Subcutaneous abdominal adipose tissue (tissue), 5 donors: ENCODE measurements at regions not wholly inside any gene's neighbourhood (a gene's known extent, or its start where the extent isn't known, plus 50 kb on each side); places are given as distances from the start of the nearest gene placed in this dataset.

Experiments used
- H3K27ac ChIP-seq: one replicate; pipeline ENCODE4 v1.7.0; 2013; ENCODE audit warnings: low read depth, mild to moderate bottlenecking, inconsistent platforms, low read length, moderate library complexity
- H3K27me3 ChIP-seq, 5 donors: one replicate each; pipeline ENCODE4 v1.7.0; 2013; ENCODE audit warnings: low read length in 5 of 5, inconsistent platforms in 1 of 5; ENCODE audit not compliant: control insufficient read depth in 5 of 5, insufficient read depth in 4 of 5
- H3K36me3 ChIP-seq, 5 donors: one replicate each; pipeline ENCODE4 v1.7.0; 2013; ENCODE audit warnings: low read length in 5 of 5; ENCODE audit not compliant: control insufficient read depth in 5 of 5, insufficient read depth in 5 of 5
- H3K4me1 ChIP-seq, 5 donors: one replicate each; pipeline ENCODE4 v1.7.0; 2013; ENCODE audit warnings: low read length in 5 of 5, mild to moderate bottlenecking in 3 of 5, moderate library complexity in 1 of 5; ENCODE audit not compliant: control insufficient read depth in 5 of 5, insufficient read depth in 5 of 5
- H3K4me3 ChIP-seq, 5 donors: one replicate each; pipeline ENCODE4 v1.7.0; 2013; ENCODE audit warnings: low read length in 5 of 5, low read depth in 1 of 5
- H3K9ac ChIP-seq, 5 donors: one replicate each; pipeline ENCODE4 v1.7.0; 2013; ENCODE audit warnings: low read length in 5 of 5, mild to moderate bottlenecking in 4 of 5, moderate library complexity in 3 of 5
- H3K9me3 ChIP-seq, 5 donors: one replicate each; pipeline ENCODE4 v1.7.0; 2013; ENCODE audit warnings: low read length in 5 of 5; ENCODE audit not compliant: control insufficient read depth in 5 of 5
- donor health status: healthy.
- donor health status: healthy.
- donor health status: healthy.
- donor health status: healthy.
- donor health status: healthy.

GRCh38 chr6:105983763-105984162 lies 102.4 kb upstream of the PRDM1 start:
- Histone ChIP-seq H3K27ac (no peak overlapping the region), H3K9me3 (no peaks in the 10 kb centered on the region), H3K36me3 (no peaks in the 10 kb centered on the region), H3K9ac (no peak overlapping the region), H3K4me1 (peaks cover 0 to 22% (median 14%) of the 10 kb centered on the region in 5 donors), H3K4me3 (no peak overlapping the region), H3K27me3 (peaks cover 19 to 26% (median 22%) of the 10 kb centered on the region in 5 donors)

DNA sequence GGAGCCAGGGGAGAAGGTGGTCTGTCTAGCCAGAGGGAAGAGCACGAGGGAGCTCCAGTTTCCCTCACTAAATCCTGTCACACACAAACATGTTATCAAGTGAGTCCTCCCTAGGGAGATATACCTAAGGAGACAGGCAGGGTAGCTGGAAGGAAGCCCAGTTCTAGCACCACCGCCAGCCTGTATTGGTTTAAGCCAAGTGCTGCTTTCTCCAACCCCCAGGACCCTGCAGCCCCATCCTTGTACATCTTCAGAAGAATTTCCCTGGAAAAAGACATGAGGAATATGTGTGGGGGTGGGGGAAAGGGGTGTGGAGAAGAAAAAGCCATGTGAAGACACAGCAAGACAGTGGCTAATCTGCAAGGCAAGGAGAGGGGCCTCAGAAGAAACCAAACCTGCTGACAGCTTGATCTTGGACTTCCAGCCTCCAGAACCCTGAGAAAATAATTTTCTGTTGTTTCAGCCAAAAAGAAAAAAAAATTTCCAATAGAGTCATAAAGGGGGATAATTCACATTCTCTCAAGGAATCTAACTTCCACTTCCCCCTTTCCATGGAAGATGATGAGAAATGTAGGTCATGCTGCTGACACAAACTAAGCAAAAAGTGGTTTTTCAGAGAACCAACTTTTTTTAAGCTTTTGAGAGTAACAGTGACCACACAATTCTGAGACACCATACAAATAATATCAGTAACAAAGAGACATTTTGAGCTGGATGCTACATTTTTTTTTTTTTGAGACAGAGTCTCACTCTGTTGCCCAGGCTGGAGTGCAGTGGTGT lies 103.2 kb upstream of the PRDM1 start:
- Histone ChIP-seq H3K27ac (no peak overlapping the region), H3K9ac (no peak overlapping the region), H3K9me3 (no peaks in the 10 kb centered on the region), H3K36me3 (no peaks in the 10 kb centered on the region), H3K4me1 (peaks cover 0 to 22% (median 14%) of the 10 kb centered on the region in 5 donors), H3K4me3 (no peak overlapping the region), H3K27me3 (peaks cover 19 to 26% (median 22%) of the 10 kb centered on the region in 5 donors)

GRCh38 chr6:105981888-105982358 lies 104.2 kb upstream of the PRDM1 start:
- Histone ChIP-seq H3K4me1 (peaks cover 0 to 22% (median 14%) of the 10 kb centered on the region in 5 donors), H3K27ac (no peak overlapping the region), H3K9ac (no peak overlapping the region), H3K9me3 (no peaks in the 10 kb centered on the region), H3K36me3 (no peaks in the 10 kb centered on the region), H3K27me3 (peaks cover 19 to 26% (median 22%) of the 10 kb centered on the region in 5 donors), H3K4me3 (peak overlapping the region in 2 of 5 donors; percentile 51 to 58)

GRCh38 chr6:105981002-105981887 lies 104.9 kb upstream of the PRDM1 start:
- H3K27me3 ChIP-seq, result peaks cover 16 to 22% (median 20%) of the 10 kb centered on the region in 5 donors
- peaks cover 0 to 21% (median 14%) of the 10 kb centered on the region in 5 donors for H3K4me1 ChIP-seq
- peak overlapping the region; percentile 35 to 64 (median 51) for H3K4me3 ChIP-seq
- H3K27ac ChIP-seq, result no peak overlapping the region
- H3K9me3 ChIP-seq, result no peaks in the 10 kb centered on the region
- H3K9ac ChIP-seq, result no peak overlapping the region
- no peaks in the 10 kb centered on the region for H3K36me3 ChIP-seq

DNA sequence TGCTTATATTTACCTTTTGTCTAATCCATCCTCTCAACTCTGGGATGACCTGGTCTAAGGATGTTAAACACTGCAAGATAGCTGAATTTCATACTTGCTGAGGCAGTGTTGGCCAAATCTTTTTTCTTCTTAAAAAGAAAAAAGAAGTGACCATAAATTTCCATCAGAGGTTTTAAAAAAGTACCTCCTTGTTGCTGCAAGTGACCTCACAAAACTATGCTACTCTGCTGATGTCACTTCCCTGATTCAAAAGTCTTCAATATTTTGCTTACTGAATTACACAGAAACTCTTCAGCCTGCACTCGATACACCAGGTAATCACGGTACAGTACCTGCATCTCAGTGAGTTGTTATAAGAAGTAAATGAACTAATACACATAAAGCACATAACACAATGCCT lies 107.2 kb upstream of the PRDM1 start:
- no peak overlapping the region for H3K9ac ChIP-seq
- no peaks in the 10 kb centered on the region for H3K9me3 ChIP-seq
- no peak overlapping the region for H3K4me3 ChIP-seq
- no peak overlapping the region for H3K27ac ChIP-seq
- no peaks in the 10 kb centered on the region for H3K36me3 ChIP-seq
- H3K27me3 ChIP-seq, result peaks cover 7 to 13% (median 10%) of the 10 kb centered on the region in 5 donors
- peaks cover 0 to 12% (median 7%) of the 10 kb centered on the region in 5 donors for H3K4me1 ChIP-seq

- Histone ChIP-seq H3K36me3 (no peaks in the 10 kb centered on the region), H3K4me1 (peaks cover 0 to 12% (median 7%) of the 10 kb centered on the region in 5 donors), H3K9me3 (peaks cover under 1 to 4% (median 2%) of the 10 kb centered on the region in 5 donors), H3K4me3 (no peak overlapping the region), H3K27ac (no peak overlapping the region), H3K27me3 (peaks cover 7 to 13% (median 10%) of the 10 kb centered on the region in 5 donors), H3K9ac (no peak overlapping the region)
These were observed 108.1 kb upstream of the PRDM1 start for GRCh38 chr6:105977934-105978504.

GRCh38 chr6:105974986-105975385 lies 111.2 kb upstream of the PRDM1 start:
- H3K27ac ChIP-seq, result no peak overlapping the region
- H3K9ac ChIP-seq, result no peak overlapping the region
- H3K4me1 ChIP-seq, result no peaks in the 10 kb centered on the region
- peaks cover 6 to 16% (median 9%) of the 10 kb centered on the region in 5 donors for H3K9me3 ChIP-seq
- no peak overlapping the region for H3K4me3 ChIP-seq
- no peaks in the 10 kb centered on the region for H3K27me3 ChIP-seq
- H3K36me3 ChIP-seq, result no peaks in the 10 kb centered on the region

DNA sequence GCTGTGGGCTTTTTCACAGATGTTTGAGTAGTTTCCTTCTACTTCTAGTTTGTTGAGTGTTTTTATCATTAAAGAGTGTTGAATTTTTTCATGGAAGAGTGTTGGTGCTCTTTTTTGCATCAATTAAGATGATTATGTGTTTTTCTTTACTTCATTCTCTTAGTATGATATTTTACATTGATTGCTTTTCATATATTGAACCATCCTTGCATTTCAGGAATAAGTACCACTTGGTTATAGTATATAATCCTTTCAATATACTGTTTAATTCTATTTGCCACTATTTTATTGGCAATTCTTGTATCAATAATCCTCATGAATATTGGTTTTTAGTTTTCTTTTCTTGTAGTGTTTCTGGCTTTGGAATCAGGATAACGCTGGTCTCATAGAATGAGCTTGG lies 113.7 kb upstream of the PRDM1 start:
- no peak overlapping the region for H3K27ac ChIP-seq

DNA sequence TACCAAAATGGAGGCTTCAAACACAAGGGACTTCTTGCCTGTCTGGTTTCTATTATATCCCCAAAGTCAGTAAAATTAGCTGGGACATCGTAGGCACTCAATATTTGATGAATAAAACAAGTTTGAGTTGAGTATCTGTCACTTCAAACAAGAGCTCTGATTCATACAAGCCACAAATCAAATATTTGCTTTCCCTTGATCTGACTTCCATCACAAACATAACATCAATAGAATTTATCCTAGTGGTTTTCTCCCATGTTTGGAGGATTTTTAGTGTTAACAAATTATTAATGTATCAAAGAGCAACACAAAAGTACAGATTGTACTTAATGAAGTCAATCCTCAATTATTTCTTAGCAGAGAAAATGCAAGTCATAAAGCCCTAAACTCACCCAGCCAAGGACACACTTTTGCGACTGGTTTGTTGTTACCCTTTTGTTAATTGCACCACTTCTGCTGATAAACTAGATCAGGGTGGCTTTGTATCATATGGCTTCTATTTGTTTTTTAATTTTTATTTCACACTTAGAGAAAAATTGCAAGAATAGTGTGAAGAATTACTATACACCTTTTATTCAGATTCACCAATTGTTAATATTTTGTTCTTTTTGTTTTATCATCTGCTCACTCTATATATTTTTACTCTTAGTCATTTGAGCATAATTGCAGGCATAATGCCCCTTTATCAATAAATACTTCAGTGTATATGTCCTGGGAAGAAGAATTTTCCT lies 117.4 kb upstream of the PRDM1 start:
- H3K36me3 ChIP-seq, result no peaks in the 10 kb centered on the region
- no peak overlapping the region for H3K9ac ChIP-seq
- H3K9me3 ChIP-seq, result peaks cover 6 to 16% (median 16%) of the 10 kb centered on the region in 5 donors
- H3K4me3 ChIP-seq, result no peak overlapping the region
- H3K4me1 ChIP-seq, result no peaks in the 10 kb centered on the region
- no peaks in the 10 kb centered on the region for H3K27me3 ChIP-seq
- H3K27ac ChIP-seq, result no peak overlapping the region

More for the DNA sequence above, 113.7 kb upstream of the PRDM1 start:
- Histone ChIP-seq H3K4me3 (no peak overlapping the region), H3K36me3 (no peaks in the 10 kb centered on the region), H3K27me3 (no peaks in the 10 kb centered on the region), H3K9me3 (peaks cover 6 to 16% (median 16%) of the 10 kb centered on the region in 5 donors), H3K4me1 (no peaks in the 10 kb centered on the region), H3K9ac (no peak overlapping the region)
